ENCODE measurements at regions not wholly inside any gene's neighbourhood (a gene's known extent, or its start where the extent isn't known, plus 50 kb on each side); places are given as distances from the start of the nearest gene placed in this dataset.

DNA sequence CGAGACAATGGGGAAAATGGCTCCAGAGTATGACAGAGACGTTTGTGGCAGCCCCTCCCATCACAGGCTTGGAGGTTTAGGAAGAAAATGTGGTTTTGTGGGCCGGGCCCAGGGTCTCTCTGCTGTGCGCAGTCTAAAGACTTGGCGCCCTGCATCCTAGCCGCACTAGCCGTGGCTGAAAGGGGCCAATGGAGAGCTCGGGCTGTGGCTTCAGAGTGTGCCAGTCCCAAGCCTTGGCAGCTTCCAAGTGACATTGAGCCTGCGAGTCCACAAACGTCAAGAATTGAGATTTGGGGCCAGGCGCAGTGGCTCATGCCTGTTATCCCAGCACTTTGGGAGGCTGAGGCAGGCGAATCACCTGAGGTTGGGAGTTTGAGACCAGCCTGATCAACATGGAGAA is 513.1 kb downstream of the PCDH17 start:
- H3K27ac ChIP-seq: no peak overlapping the region
- TF ChIP-seq, protein P1, sequence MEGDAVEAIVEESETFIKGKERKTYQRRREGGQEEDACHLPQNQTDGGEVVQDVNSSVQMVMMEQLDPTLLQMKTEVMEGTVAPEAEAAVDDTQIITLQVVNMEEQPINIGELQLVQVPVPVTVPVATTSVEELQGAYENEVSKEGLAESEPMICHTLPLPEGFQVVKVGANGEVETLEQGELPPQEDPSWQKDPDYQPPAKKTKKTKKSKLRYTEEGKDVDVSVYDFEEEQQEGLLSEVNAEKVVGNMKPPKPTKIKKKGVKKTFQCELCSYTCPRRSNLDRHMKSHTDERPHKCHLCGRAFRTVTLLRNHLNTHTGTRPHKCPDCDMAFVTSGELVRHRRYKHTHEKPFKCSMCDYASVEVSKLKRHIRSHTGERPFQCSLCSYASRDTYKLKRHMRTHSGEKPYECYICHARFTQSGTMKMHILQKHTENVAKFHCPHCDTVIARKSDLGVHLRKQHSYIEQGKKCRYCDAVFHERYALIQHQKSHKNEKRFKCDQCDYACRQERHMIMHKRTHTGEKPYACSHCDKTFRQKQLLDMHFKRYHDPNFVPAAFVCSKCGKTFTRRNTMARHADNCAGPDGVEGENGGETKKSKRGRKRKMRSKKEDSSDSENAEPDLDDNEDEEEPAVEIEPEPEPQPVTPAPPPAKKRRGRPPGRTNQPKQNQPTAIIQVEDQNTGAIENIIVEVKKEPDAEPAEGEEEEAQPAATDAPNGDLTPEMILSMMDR (IDR thresholded peaks at IDR 0.05): no peak
- no peaks in the 10 kb centered on the region for H3K9me3 ChIP-seq
- no peaks in the 10 kb centered on the region for H3K36me3 ChIP-seq
- DNase-seq (no peak), ATAC-seq (no peak)
- intact Hi-C loops (cut with DNase I): no loop called here
- H3K4me1 ChIP-seq: no peaks in the 10 kb centered on the region
- H3K27me3 ChIP-seq: no peaks in the 10 kb centered on the region
- H3K4me3 ChIP-seq: no peak overlapping the region

DNA sequence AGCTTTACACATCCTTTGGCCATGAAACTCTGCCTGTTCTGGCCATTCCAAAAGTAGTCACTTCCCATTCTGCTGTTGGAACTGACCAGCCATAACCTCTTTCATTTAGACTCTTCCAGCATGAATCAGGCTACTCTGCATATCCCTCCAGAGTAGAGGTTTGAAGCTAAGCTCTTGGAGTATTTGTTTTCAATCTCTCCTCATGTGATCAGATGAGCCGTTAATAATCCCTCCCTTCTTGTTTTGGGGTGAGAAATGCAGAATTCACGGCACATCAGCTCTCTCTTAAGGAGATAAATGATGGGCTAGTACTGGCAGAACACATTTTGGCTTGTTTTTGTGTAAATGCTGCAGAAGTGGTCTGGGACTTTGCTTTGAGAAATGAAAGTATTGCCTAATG is 519.9 kb downstream of the PCDH17 start:
- Histone ChIP-seq H3K36me3 (no peaks in the 10 kb centered on the region), H3K4me1 (no peaks in the 10 kb centered on the region), H3K4me3 (no peak overlapping the region), H3K27me3 (no peaks in the 10 kb centered on the region), H3K27ac (no peak overlapping the region), H3K9me3 (no peaks in the 10 kb centered on the region)
- TF ChIP-seq, protein P1 (IDR thresholded peaks at IDR 0.05): no peak
- DNase-seq: no peak
- ATAC-seq: no peak
- intact Hi-C loops (cut with DNase I): no loop called here

DNA sequence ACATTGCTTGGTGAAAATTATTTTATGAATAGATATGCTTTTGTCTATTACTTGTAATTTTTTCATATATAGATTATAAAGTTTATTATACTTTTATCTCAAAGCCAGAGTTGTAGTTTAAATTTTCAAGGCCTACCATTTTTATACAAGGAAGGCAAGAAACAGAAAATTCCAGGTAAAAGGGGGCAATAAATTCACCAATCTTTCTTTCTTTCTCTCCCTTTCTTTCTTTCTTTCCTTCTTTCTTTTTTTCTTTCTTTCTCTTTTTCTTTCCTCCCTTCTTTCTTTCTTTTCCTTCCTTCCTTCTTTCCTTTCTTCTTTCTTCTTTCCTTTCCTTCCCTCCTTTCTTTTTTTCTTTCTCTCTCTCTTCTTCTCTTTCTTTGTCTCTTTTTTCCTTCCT is 529.4 kb downstream of the PCDH17 start:
- no peak overlapping the region for H3K4me3 ChIP-seq
- no peaks in the 10 kb centered on the region for H3K36me3 ChIP-seq
- H3K4me1 ChIP-seq: no peaks in the 10 kb centered on the region
- H3K27ac ChIP-seq: no peak overlapping the region
- no peaks in the 10 kb centered on the region for H3K9me3 ChIP-seq
- no peak for DNase-seq
- no peak for ATAC-seq
- intact Hi-C loops (cut with DNase I): no loop called here
- no peaks in the 10 kb centered on the region for H3K27me3 ChIP-seq
- TF ChIP-seq, protein P1 (IDR thresholded peaks at IDR 0.05): no peak

DNA sequence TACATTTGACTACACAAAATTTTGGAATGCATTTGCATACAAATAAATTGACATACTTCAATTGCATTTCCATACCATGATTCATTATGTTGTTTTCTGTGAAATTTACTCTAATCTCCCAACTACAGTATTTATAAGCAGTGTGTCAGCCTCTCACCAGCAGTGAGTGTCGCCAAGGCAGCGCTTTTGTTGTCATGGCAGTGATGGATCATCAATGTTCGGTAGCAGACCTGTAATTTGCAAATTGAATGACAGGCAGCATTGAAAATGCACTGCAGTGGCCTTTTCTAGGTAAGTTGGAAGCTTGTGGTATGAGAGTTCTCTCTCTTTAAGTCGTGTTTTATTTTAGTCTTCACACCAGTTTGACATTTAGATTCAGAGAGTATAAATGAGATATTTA is 534.1 kb downstream of the PCDH17 start:
- Histone ChIP-seq H3K9me3 (no peaks in the 10 kb centered on the region), H3K4me3 (no peak overlapping the region), H3K4me1 (no peaks in the 10 kb centered on the region), H3K27ac (no peak overlapping the region), H3K36me3 (no peaks in the 10 kb centered on the region), H3K27me3 (no peaks in the 10 kb centered on the region)
- ATAC-seq (no peak), DNase-seq (no peak)
- intact Hi-C loops (cut with DNase I): no loop called here
- TF ChIP-seq, protein P1 (IDR thresholded peaks at IDR 0.05): no peak

DNA sequence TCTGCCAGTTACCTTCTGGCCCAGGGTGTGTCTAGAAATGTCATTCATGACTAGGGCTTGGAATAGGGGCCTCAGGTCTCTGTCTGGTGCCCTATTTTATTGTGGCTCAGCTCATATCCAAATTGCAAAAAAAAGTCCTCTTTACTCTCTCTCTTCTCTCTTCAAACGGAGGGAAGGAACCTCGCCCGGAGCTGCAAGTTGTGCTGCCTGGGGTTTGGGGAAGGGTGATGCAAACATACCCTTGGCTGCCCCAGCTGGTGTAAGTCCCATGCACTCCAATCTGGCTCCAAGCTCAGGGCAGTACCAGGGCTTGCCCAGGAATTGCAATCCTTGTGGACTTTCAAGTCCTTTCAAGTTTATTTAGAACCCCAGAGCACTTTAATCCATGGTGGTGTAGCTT is 549.6 kb downstream of the PCDH17 start:
- no peaks in the 10 kb centered on the region for H3K9me3 ChIP-seq
- H3K36me3 ChIP-seq: no peaks in the 10 kb centered on the region
- H3K4me1 ChIP-seq: no peaks in the 10 kb centered on the region
- no peak overlapping the region for H3K27ac ChIP-seq
- no peak for ATAC-seq
- intact Hi-C loops (cut with DNase I): no loop called here
- H3K4me3 ChIP-seq: no peak overlapping the region
- TF ChIP-seq, protein P1 (IDR thresholded peaks at IDR 0.05): no peak
- no peaks in the 10 kb centered on the region for H3K27me3 ChIP-seq
- no peak for DNase-seq

DNA sequence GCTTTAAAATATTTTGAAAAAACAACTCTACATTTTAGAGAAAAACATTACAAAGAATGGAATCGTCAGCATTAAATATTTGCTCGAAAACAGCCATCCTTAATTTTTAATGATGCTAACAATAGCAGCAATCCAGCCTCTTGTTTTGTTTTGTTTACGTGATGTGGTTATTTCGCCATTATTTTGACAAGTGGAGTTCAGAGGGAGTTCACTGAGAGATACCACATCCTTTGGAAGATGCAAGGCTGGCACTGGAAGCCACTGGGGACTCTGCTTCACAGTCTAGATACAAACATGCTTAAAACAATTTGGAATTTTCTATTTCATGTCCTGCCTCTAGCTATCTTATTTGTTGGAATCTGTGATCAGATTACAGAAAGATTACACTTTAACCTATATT is 556.3 kb downstream of the PCDH17 start:
- Histone ChIP-seq H3K27me3 (no peaks in the 10 kb centered on the region), H3K27ac (no peak overlapping the region), H3K4me3 (no peak overlapping the region), H3K9me3 (no peaks in the 10 kb centered on the region), H3K36me3 (no peaks in the 10 kb centered on the region), H3K4me1 (no peaks in the 10 kb centered on the region)
- TF ChIP-seq, protein P1 (IDR thresholded peaks at IDR 0.05): no peak
- no peak for ATAC-seq
- intact Hi-C loops (cut with DNase I): no loop called here
- DNase-seq: no peak

Measured in upper lobe of right lung (tissue), 1 donor.